ENCODE measurements at regions not wholly inside any gene's neighbourhood (a gene's known extent, or its start where the extent isn't known, plus 50 kb on each side); places are given as distances from the start of the nearest gene placed in this dataset.

DNA sequence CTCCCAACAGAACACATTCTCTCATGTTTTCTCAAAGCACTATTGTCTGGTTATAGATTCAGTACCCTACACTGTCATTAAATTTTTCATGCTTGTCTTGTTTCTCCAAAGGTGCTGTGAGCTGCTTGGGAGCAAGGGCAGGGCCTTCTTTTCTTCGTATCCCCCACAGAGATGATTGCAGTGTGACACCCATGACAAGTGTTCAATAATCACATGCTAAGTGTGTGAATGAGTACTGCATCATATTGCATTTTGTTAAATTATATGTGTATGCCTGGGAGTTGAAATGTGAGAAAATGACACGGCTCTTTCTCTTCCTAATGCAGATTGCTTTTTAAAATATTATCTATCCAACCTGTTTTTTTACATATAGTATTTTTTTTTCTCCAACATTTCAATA, 57.3 kb upstream of the MAGI3 start:
- no peaks in the 10 kb centered on the region for H3K36me3 ChIP-seq (ENCODE audit: control insufficient read depth, insufficient read depth, low read length)
- DNase-seq (ENCODE audit: extremely low read depth, insufficient read length): no peak
- H3K27me3 ChIP-seq (replicated peaks; ENCODE audit: control insufficient read depth, insufficient read depth, low read length): no peaks in the 10 kb centered on the region
- TF ChIP-seq, protein P1, sequence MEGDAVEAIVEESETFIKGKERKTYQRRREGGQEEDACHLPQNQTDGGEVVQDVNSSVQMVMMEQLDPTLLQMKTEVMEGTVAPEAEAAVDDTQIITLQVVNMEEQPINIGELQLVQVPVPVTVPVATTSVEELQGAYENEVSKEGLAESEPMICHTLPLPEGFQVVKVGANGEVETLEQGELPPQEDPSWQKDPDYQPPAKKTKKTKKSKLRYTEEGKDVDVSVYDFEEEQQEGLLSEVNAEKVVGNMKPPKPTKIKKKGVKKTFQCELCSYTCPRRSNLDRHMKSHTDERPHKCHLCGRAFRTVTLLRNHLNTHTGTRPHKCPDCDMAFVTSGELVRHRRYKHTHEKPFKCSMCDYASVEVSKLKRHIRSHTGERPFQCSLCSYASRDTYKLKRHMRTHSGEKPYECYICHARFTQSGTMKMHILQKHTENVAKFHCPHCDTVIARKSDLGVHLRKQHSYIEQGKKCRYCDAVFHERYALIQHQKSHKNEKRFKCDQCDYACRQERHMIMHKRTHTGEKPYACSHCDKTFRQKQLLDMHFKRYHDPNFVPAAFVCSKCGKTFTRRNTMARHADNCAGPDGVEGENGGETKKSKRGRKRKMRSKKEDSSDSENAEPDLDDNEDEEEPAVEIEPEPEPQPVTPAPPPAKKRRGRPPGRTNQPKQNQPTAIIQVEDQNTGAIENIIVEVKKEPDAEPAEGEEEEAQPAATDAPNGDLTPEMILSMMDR (IDR thresholded peaks at IDR 0.05; ENCODE audit: insufficient read depth, low read length, poor library complexity, severe bottlenecking): no peak
- H3K4me3 ChIP-seq (replicated peaks; ENCODE audit: low read depth, low read length): no peak overlapping the region

DNA sequence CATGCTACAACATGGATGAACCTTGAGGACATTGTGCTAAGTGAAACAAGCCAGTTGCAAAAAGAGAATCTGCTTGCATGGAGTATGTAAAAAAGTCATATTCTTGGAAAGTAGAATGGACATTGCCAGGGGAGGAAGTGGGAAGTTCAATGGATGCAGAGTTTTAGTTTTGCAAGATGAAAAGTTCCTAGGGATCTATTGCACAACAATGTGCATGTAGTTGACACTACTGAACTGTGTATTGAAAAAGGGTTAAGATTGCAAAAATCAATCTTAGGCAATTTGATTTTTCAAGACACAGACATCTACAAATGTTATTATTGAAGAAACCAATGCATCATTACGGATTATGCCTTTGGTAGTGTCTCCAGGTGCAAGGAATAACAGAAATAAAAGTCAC, 50.3 kb upstream of the MAGI3 start:
- Histone ChIP-seq H3K4me3 (replicated peaks; ENCODE audit: low read depth, low read length) (no peak overlapping the region), H3K27me3 (replicated peaks; ENCODE audit: control insufficient read depth, insufficient read depth, low read length) (no peaks in the 10 kb centered on the region), H3K36me3 (ENCODE audit: control insufficient read depth, insufficient read depth, low read length) (no peaks in the 10 kb centered on the region)
- TF ChIP-seq, protein P1 (IDR thresholded peaks at IDR 0.05; ENCODE audit: insufficient read depth, low read length, poor library complexity, severe bottlenecking): no peak
- DNase-seq (ENCODE audit: extremely low read depth, insufficient read length): no peak
